ENCODE measurements at regions not wholly inside any gene's neighbourhood (a gene's known extent, or its start where the extent isn't known, plus 50 kb on each side); places are given as distances from the start of the nearest gene placed in this dataset.

GRCh38 chr11:121814296-121814695 is 301.7 kb downstream of the BLID start:
- no peak overlapping the region for H3K27ac ChIP-seq
- H3K4me3 ChIP-seq: no peak overlapping the region
- in situ Hi-C loops (cut with MboI; ENCODE audit: low pct_unique_long_range_greater_than_20kb in 2 of 9, low sequenced_read_pairs in 9 of 9, unreplicated experiment in 9 of 9): no loop called here
- H3K4me1 ChIP-seq (replicated peaks in 1 of 2): no peaks in the 10 kb centered on the region
- no peak for ATAC-seq (replicated peaks in 6 of 8)

- in situ Hi-C loops (cut with MboI; ENCODE audit: low pct_unique_long_range_greater_than_20kb in 2 of 9, low sequenced_read_pairs in 9 of 9, unreplicated experiment in 9 of 9): no loop called here
- H3K4me1 ChIP-seq (replicated peaks in 1 of 2): peaks cover 0 to 10% of the 10 kb centered on the region in 2 donors
- ATAC-seq (replicated peaks in 6 of 8): peak in 2 of 8 experiments; percentile 58 to 91
These were observed 305.7 kb downstream of the BLID start for GRCh38 chr11:121810291-121810690.

GRCh38 chr11:121808096-121808495 is 307.9 kb downstream of the BLID start:
- WGBS, 10 experiments: 8 to 66% (median 43%) methylated on average over 1 to 2 of the region's 2 CpGs
- Histone ChIP-seq H3K4me1 (replicated peaks in 1 of 2) (peaks cover 0 to 10% of the 10 kb centered on the region in 2 donors), H3K4me3 (no peak overlapping the region), H3K27ac (no peak overlapping the region)
- ATAC-seq (replicated peaks in 6 of 8): no peak
- in situ Hi-C loops (cut with MboI; ENCODE audit: low pct_unique_long_range_greater_than_20kb in 2 of 9, low sequenced_read_pairs in 9 of 9, unreplicated experiment in 9 of 9): no loop called here

More at GRCh38 chr11:121810291-121810690, 305.7 kb downstream of the BLID start:
- WGBS, 10 experiments: 0 to 74% (median 54%) methylated on average over 1 to 4 of the region's 4 CpGs; no CpG with 5 or more reads in 1 of the 10 experiments
- Histone ChIP-seq H3K4me3 (no peak overlapping the region), H3K27ac (no peak overlapping the region)

- WGBS, 10 experiments: 90 to 100% (median 93%) methylated on average over 2 of the region's 2 CpGs; no CpG with 5 or more reads in 6 of the 10 experiments
- no peak for ATAC-seq (replicated peaks in 6 of 8)
- in situ Hi-C loops (cut with MboI; ENCODE audit: low pct_unique_long_range_greater_than_20kb in 2 of 9, low sequenced_read_pairs in 9 of 9, unreplicated experiment in 9 of 9): no loop called here
- peaks cover 4 to 15% of the 10 kb centered on the region in 2 donors for H3K4me1 ChIP-seq (replicated peaks in 1 of 2)
- no peak overlapping the region for H3K27ac ChIP-seq
- H3K4me3 ChIP-seq: no peak overlapping the region
These were observed 309.0 kb downstream of the BLID start for GRCh38 chr11:121807051-121807450.

- Histone ChIP-seq H3K4me1 (replicated peaks in 1 of 2) (peaks cover 24% of the 10 kb centered on the region in 2 donors), H3K27ac (no peak overlapping the region), H3K4me3 (no peak overlapping the region)
- no peak for ATAC-seq (replicated peaks in 6 of 8)
- in situ Hi-C loops (cut with MboI; ENCODE audit: low pct_unique_long_range_greater_than_20kb in 2 of 9, low sequenced_read_pairs in 9 of 9, unreplicated experiment in 9 of 9): no loop called here
- WGBS, 10 experiments: 28 to 89% (median 45%) methylated on average over 1 to 4 of the region's 4 CpGs; no CpG with 5 or more reads in 2 of the 10 experiments
These were observed 313.5 kb downstream of the BLID start for GRCh38 chr11:121802542-121802941.

- ATAC-seq (replicated peaks in 6 of 8): no peak
- in situ Hi-C loops (cut with MboI; ENCODE audit: low pct_unique_long_range_greater_than_20kb in 2 of 9, low sequenced_read_pairs in 9 of 9, unreplicated experiment in 9 of 9): no loop called here
- H3K4me1 ChIP-seq (replicated peaks in 1 of 2): peaks cover 24% of the 10 kb centered on the region in 2 donors
- H3K27ac ChIP-seq: no peak overlapping the region
- 11 to 68% (median 46%) methylated on average over 2 to 5 of the region's 5 CpGs; no CpG with 5 or more reads in 1 of the 10 experiments for WGBS, 10 experiments
- H3K4me3 ChIP-seq: no peak overlapping the region
These were observed 314.2 kb downstream of the BLID start for GRCh38 chr11:121801781-121802180.

- no peak overlapping the region for H3K4me3 ChIP-seq
- ATAC-seq (replicated peaks in 6 of 8): no peak
- WGBS, 10 experiments: 11 to 79% (median 39%) methylated on average over 2 to 3 of the region's 3 CpGs
- in situ Hi-C loops (cut with MboI; ENCODE audit: low pct_unique_long_range_greater_than_20kb in 2 of 9, low sequenced_read_pairs in 9 of 9, unreplicated experiment in 9 of 9): no loop called here
- H3K4me1 ChIP-seq (replicated peaks in 1 of 2): peaks cover 24 to 25% of the 10 kb centered on the region in 2 donors
- no peak overlapping the region for H3K27ac ChIP-seq
These were observed 314.6 kb downstream of the BLID start for GRCh38 chr11:121801394-121801748.

GRCh38 chr11:121800731-121801393 is 315.2 kb downstream of the BLID start:
- 3 to 32% (median 22%) methylated on average over 2 to 7 of the region's 10 CpGs; no CpG with 5 or more reads in 1 of the 10 experiments for WGBS, 10 experiments
- Histone ChIP-seq H3K4me3 (no peak overlapping the region), H3K4me1 (replicated peaks in 1 of 2) (peaks cover 24 to 30% of the 10 kb centered on the region in 2 donors), H3K27ac (no peak overlapping the region)
- in situ Hi-C loops (cut with MboI; ENCODE audit: low pct_unique_long_range_greater_than_20kb in 2 of 9, low sequenced_read_pairs in 9 of 9, unreplicated experiment in 9 of 9): no loop called here
- peak in 5 of 8 experiments; percentile 77 to 94 (median 82) for ATAC-seq (replicated peaks in 6 of 8)

GRCh38 chr11:121800240-121800639 is 315.8 kb downstream of the BLID start:
- ATAC-seq (replicated peaks in 6 of 8): no peak
- no peak overlapping the region for H3K4me3 ChIP-seq
- in situ Hi-C loops (cut with MboI; ENCODE audit: low pct_unique_long_range_greater_than_20kb in 2 of 9, low sequenced_read_pairs in 9 of 9, unreplicated experiment in 9 of 9): no loop called here
- H3K4me1 ChIP-seq (replicated peaks in 1 of 2): peaks cover 29 to 37% of the 10 kb centered on the region in 2 donors
- H3K27ac ChIP-seq: no peak overlapping the region

GRCh38 chr11:121797496-121797895 is 318.5 kb downstream of the BLID start:
- ATAC-seq (replicated peaks in 6 of 8): no peak
- in situ Hi-C loops (cut with MboI; ENCODE audit: low pct_unique_long_range_greater_than_20kb in 2 of 9, low sequenced_read_pairs in 9 of 9, unreplicated experiment in 9 of 9): no loop called here
- WGBS, 10 experiments: 20 to 90% (median 76%) methylated on average over 1 to 3 of the region's 3 CpGs; no CpG with 5 or more reads in 2 of the 10 experiments
- no peak overlapping the region for H3K27ac ChIP-seq
- peaks cover 47 to 54% of the 10 kb centered on the region in 2 donors for H3K4me1 ChIP-seq (replicated peaks in 1 of 2)
- H3K4me3 ChIP-seq: no peak overlapping the region

GRCh38 chr11:121795174-121795573 is 320.8 kb downstream of the BLID start:
- Histone ChIP-seq H3K27ac (peak overlapping the region; percentile 62 to 80), H3K4me1 (replicated peaks in 1 of 2) (peaks cover 25 to 31% of the 10 kb centered on the region in 2 donors), H3K4me3 (no peak overlapping the region)
- 21 to 83% (median 62%) methylated on average over 1 to 5 of the region's 7 CpGs for WGBS, 10 experiments
- in situ Hi-C loops (cut with MboI; ENCODE audit: low pct_unique_long_range_greater_than_20kb in 2 of 9, low sequenced_read_pairs in 9 of 9, unreplicated experiment in 9 of 9): no loop called here
- peak in 5 of 8 experiments; percentile 93 to 98 (median 97) for ATAC-seq (replicated peaks in 6 of 8)

- 70 to 100% (median 100%) methylated on average over 1 to 7 of the region's 22 CpGs; no CpG with 5 or more reads in 5 of the 10 experiments for WGBS, 10 experiments
- in situ Hi-C loops (cut with MboI; ENCODE audit: low pct_unique_long_range_greater_than_20kb in 2 of 9, low sequenced_read_pairs in 9 of 9, unreplicated experiment in 9 of 9): no loop called here
- peak in 3 of 8 experiments; percentile 29 to 39 (median 31) for ATAC-seq (replicated peaks in 6 of 8)
- no peak overlapping the region for H3K4me3 ChIP-seq
- peaks cover 25 to 31% of the 10 kb centered on the region in 2 donors for H3K4me1 ChIP-seq (replicated peaks in 1 of 2)
- peak overlapping the region; percentile 62 to 80 for H3K27ac ChIP-seq
These were observed 321.3 kb downstream of the BLID start for GRCh38 chr11:121794671-121795141.

- Histone ChIP-seq H3K4me1 (replicated peaks in 1 of 2) (peaks cover 25 to 31% of the 10 kb centered on the region in 2 donors), H3K27ac (peak overlapping the region in 1 of 2 donors; percentile 80), H3K4me3 (no peak overlapping the region)
- in situ Hi-C loops (cut with MboI; ENCODE audit: low pct_unique_long_range_greater_than_20kb in 2 of 9, low sequenced_read_pairs in 9 of 9, unreplicated experiment in 9 of 9): no loop called here
- peak in 4 of 8 experiments; percentile 20 to 47 (median 36) for ATAC-seq (replicated peaks in 6 of 8)
- WGBS, 10 experiments: 13 to 92% (median 68%) methylated on average over 2 to 6 of the region's 6 CpGs; no CpG with 5 or more reads in 1 of the 10 experiments
These were observed 322.1 kb downstream of the BLID start for GRCh38 chr11:121793916-121794315.

- no peak overlapping the region for H3K4me3 ChIP-seq
- in situ Hi-C loops (cut with MboI; ENCODE audit: low pct_unique_long_range_greater_than_20kb in 2 of 9, low sequenced_read_pairs in 9 of 9, unreplicated experiment in 9 of 9): no loop called here
- 7 to 100% (median 65%) methylated on average over 1 to 4 of the region's 4 CpGs for WGBS, 10 experiments
- H3K4me1 ChIP-seq (replicated peaks in 1 of 2): peaks cover 25 to 31% of the 10 kb centered on the region in 2 donors
- no peak for ATAC-seq (replicated peaks in 6 of 8)
- no peak overlapping the region for H3K27ac ChIP-seq
These were observed 322.7 kb downstream of the BLID start for GRCh38 chr11:121793291-121793690.

All from motor neuron (in vitro differentiated cells).